ENCODE measurements at regions not wholly inside any gene's neighbourhood (a gene's known extent, or its start where the extent isn't known, plus 50 kb on each side); places are given as distances from the start of the nearest gene placed in this dataset.

GRCh38 chr5:51908215-51908614, 525.0 kb downstream of the ISL1 start:
- H3K27ac ChIP-seq: no peak overlapping the region
- TF ChIP-seq ZFX (IDR thresholded peaks at IDR 0.05): no peak
- TF ChIP-seq, protein P1, sequence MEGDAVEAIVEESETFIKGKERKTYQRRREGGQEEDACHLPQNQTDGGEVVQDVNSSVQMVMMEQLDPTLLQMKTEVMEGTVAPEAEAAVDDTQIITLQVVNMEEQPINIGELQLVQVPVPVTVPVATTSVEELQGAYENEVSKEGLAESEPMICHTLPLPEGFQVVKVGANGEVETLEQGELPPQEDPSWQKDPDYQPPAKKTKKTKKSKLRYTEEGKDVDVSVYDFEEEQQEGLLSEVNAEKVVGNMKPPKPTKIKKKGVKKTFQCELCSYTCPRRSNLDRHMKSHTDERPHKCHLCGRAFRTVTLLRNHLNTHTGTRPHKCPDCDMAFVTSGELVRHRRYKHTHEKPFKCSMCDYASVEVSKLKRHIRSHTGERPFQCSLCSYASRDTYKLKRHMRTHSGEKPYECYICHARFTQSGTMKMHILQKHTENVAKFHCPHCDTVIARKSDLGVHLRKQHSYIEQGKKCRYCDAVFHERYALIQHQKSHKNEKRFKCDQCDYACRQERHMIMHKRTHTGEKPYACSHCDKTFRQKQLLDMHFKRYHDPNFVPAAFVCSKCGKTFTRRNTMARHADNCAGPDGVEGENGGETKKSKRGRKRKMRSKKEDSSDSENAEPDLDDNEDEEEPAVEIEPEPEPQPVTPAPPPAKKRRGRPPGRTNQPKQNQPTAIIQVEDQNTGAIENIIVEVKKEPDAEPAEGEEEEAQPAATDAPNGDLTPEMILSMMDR (conservative IDR thresholded peaks at IDR 0.05): no peak

- H3K27ac ChIP-seq: no peak overlapping the region
- TF ChIP-seq, protein P1 (conservative IDR thresholded peaks at IDR 0.05): no peak
- no peak for TF ChIP-seq ZFX (IDR thresholded peaks at IDR 0.05)
These were observed 561.4 kb downstream of the ISL1 start for GRCh38 chr5:51944500-51945125.

DNA sequence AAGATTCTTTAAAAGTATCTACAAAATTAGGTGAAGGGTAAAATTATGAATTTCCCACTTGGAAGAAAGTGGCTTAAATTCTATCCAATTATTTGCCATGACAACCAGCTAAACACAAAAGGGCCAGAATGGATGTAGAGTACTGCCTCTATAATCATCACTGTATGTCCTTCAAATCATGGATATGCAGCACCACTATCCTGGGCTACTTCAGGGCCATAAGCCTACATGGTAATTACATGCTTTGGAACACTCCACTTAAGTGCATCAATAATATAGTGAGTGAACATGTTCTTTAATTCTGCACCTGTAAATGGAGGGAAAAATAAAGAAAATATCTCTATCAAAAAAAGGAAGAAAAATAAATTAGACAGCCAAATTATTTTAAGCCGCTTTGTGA, 575.2 kb downstream of the ISL1 start:
- TF ChIP-seq, protein P1 (conservative IDR thresholded peaks at IDR 0.05): no peak
- no peak for TF ChIP-seq ZFX (IDR thresholded peaks at IDR 0.05)
- no peak overlapping the region for H3K27ac ChIP-seq

DNA sequence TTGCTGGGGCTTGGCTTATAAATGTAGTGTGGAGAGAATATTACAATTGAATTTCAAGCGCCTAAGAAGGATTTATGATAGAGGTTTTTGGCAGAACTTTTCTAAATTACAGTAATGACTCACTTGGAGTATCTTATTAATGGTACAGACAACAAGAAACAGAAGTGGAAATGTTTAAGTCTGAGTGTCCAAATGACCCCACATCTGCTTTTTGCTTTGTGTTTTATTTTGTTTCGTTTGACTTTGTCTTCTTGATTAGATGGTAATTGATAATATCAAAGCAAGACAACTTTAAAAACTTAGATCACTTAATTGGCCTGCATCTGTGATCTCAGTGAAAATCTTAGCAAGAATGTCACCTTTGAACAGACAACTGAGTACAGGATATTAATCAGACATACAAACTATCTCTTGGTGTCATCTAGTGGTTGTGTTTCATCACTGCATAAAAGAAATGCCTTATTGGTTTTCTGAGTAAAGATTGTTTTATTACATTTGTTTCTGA, 577.4 kb downstream of the ISL1 start:
- TF ChIP-seq ZFX (IDR thresholded peaks at IDR 0.05): no peak
- TF ChIP-seq, protein P1 (conservative IDR thresholded peaks at IDR 0.05): peak; percentile 76
- H3K27ac ChIP-seq: no peak overlapping the region

DNA sequence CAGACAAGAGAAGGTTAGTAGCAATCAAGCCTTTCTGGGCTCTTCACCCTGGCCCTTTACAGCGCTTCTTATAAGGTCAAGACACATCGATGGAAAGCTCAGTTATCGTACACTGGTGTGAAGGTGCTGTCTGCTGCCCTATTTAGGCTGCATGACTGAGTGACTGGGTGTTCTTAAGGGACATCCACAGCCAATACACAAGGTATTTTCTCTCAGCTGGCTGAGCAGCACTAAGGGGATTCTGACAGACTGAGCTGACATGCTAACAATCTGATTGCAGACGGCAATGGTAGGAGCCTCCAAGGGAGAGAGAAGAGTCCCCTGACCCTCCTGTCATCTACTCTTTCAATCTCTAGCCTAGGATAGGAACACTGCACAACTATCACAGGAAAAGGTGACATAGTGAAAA, 577.9 kb downstream of the ISL1 start:
- no peak overlapping the region for H3K27ac ChIP-seq
- TF ChIP-seq, protein P1 (conservative IDR thresholded peaks at IDR 0.05): peak; percentile 39
- TF ChIP-seq ZFX (IDR thresholded peaks at IDR 0.05): no peak

DNA sequence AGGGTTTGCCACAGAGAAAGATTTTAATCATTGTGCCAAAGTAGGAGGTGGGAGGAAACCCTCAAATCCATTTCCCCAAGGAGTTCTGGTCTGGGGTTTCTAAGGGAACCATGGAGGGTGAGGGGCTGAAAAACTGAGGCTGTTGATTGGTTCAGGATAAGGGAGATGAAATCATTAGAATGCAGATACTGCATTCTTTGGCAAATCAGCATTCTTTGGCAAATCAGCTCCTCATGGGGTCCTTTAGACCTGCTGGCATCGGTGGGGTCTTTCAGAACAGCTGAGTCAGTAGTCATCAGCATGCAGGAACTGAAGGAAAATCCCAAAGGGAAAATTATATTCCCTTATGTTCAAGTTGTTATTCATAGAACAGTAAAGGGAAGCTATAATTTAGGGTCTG, 585.5 kb downstream of the ISL1 start:
- TF ChIP-seq, protein P1 (conservative IDR thresholded peaks at IDR 0.05): no peak
- TF ChIP-seq ZFX (IDR thresholded peaks at IDR 0.05): no peak

GRCh38 chr5:51974834-51975233, 591.6 kb downstream of the ISL1 start:
- no peak for TF ChIP-seq ZFX (IDR thresholded peaks at IDR 0.05)
- TF ChIP-seq, protein P1 (conservative IDR thresholded peaks at IDR 0.05): no peak
- H3K27ac ChIP-seq: no peak overlapping the region

More for the DNA sequence above, 585.5 kb downstream of the ISL1 start:
- H3K27ac ChIP-seq: no peak overlapping the region

Data from C4-2B (cell line).